Astrocyte of the cerebellum (primary cell): ENCODE measurements at regions not wholly inside any gene's neighbourhood (a gene's known extent, or its start where the extent isn't known, plus 50 kb on each side); places are given as distances from the start of the nearest gene placed in this dataset.

Source experiments
- DNase-seq: peaks from one replicate; pipeline ENCODE4 v3.0.0-alpha.2; 2011; ENCODE audit warnings: low read depth
- H3K4me3 ChIP-seq: 2 replicates; pipeline ENCODE4 v1.5.1; 2011; ENCODE audit warnings: mild to moderate bottlenecking, low read depth, low read length, moderate library complexity
- CTCF ChIP-seq: IDR thresholded peaks from 2 replicates; pipeline ENCODE4 v1.5.1; 2012; ENCODE audit warnings: low read length, low read depth, moderate library complexity, mild to moderate bottlenecking; ENCODE audit errors: missing control alignments
- in situ Hi-C: cut with HindIII; loops from 2 replicates; pipeline ENCODE4 v1.10.0; 2017; ENCODE audit warnings: low sequenced_read_pairs

GRCh38 chr10:111872591-111872990 lies 311.0 kb downstream of the GPAM start:
- in situ Hi-C loops = no loop called here
- no peak for TF ChIP-seq CTCF
- DNase-seq = no peak
- no peak overlapping the region for H3K4me3 ChIP-seq

- no peak for DNase-seq
- no peak for TF ChIP-seq CTCF
- in situ Hi-C loops = no loop called here
- H3K4me3 ChIP-seq = no peak overlapping the region
Measured at GRCh38 chr10:111873041-111873440, 310.5 kb downstream of the GPAM start.

DNA sequence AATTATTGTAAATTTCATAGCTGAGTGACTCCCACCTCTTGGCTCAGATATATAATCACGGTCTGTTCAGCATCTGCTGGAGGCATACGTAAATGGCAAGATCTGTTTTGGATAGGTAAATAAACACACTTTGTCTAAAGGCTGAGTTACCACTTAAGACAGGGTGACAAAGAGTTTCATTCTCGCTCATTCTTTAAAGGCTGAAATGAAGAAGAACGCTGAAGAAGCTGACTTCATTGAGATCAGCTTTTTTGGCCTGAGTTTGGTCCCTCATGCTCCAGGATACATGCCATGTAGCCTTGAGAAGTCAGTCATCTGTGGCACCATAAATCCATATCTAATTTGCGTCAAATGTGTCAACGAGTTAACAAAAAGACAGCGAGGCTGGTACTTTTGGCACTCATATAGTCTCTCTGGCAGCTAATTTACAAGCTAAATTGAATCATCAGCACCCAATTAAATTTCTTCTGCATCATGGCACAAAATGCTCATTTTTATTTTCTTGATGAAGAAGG lies 309.9 kb downstream of the GPAM start:
- no peak overlapping the region for H3K4me3 ChIP-seq
- no peak for DNase-seq
- no peak for TF ChIP-seq CTCF
- in situ Hi-C loops = no loop called here

DNA sequence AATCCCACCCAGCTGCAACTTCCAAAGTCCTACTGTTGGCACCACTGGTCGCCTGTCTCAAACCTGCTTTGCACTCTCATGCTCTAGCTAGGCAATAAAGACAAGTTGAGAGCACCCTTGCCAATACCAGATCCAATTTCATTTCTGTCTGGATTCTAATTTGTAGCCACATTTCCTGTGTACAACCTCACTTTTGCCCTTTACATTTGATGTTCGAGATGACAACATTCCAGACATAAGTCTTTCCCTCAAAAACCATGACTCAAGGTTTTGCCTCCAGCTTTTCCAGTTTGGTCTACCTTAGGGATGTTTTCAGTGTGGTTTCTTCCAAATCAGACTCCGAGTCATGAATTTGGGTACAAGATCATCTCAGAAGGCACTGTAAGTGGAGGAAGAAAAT lies 309.0 kb downstream of the GPAM start:
- in situ Hi-C loops = no loop called here
- TF ChIP-seq CTCF = no peak
- H3K4me3 ChIP-seq = no peak overlapping the region
- DNase-seq = peak; percentile 11

DNA sequence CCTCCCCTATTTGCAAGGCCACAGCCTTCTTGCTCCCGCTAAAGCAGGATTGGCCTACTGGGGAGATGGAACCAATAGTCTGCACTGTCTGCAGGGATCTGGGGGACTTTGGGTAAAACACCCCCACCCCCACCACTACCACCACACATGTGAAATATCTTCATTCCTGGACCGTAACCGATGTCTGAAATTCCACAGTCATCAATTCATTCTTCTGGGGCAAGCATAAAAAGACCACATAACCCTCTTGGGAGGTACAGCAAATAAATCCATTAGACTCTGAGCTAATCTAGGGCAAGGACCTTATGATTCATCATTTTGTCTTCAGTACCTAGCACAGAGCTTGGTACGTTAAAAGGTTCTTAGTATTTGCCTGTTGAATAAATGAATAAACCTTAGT lies 307.8 kb downstream of the GPAM start:
- peak; percentile 18 for DNase-seq
- no peak for TF ChIP-seq CTCF

DNA sequence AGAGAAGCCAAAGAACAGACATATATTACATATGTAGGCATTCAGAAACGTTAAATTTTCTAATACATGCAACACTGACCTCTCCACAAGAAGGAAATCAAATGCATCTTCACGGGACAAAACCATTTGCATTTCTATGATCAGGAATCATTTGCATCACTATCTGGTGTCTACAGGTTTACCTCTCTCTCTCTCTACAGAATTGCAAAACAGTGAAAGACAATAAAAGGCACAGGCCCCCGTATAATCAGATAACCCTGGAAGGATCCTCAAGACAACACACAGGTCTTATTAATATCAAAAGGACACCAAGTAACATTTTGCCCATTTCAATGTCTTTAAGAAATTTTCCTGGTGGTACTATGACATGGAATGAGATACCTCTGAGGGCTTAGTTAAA lies 306.3 kb downstream of the GPAM start:
- DNase-seq = no peak
- in situ Hi-C loops = no loop called here
- H3K4me3 ChIP-seq = no peak overlapping the region
- TF ChIP-seq CTCF = no peak

More for the DNA sequence above, 307.8 kb downstream of the GPAM start:
- in situ Hi-C loops = no loop called here
- no peak overlapping the region for H3K4me3 ChIP-seq

- no peak for TF ChIP-seq CTCF
- H3K4me3 ChIP-seq = no peak overlapping the region
- DNase-seq = no peak
- in situ Hi-C loops = no loop called here
Measured at GRCh38 chr10:111879969-111880368, 303.6 kb downstream of the GPAM start.
